ENCODE measurements at regions not wholly inside any gene's neighbourhood (a gene's known extent, or its start where the extent isn't known, plus 50 kb on each side); places are given as distances from the start of the nearest gene placed in this dataset.

DNA sequence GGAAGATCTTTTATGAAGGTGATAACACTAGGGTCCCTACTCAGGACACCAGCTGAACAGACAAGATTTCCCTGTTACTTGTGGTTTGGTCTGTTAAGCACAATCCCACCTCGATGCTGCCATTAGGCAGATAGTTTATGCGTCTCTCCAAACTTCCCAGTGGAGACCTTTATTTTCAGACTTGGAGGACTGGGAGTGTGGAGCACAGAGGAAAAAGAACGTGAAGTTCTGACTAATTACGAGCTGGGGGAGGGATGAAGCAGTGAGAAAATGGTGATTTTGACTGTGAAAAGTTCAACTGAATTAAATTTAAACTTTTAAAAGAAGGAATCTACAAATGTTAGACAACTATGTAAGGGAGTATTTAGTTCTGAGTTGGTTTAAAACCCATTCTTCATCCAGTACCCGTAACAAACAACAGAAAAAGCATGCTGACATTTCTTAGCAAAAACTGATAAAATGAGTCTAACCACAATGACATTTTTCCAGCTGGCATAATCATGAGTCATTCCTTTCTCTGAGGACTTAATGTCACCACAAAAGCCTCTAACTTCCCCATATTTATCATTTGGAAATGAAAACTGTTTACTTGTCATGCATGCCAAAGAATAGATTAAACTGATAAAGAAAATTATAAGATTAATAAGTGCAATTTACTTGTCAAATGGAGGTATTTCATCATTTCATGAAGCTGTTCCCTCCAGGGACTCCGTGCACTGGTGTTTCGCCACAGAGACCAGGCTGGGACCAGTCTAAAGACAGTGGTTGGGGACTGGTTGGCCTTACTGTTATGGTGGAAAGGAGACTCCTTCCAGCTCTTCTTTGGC, 113.3 kb upstream of the SSTR4 start (continued):
- TF ChIP-seq TEAD1 (CRISPR knock-in tag; IDR thresholded peaks at IDR 0.05) = peak in 1 of 2 experiments; percentile 83; a peak in 1 of 4 replicates
- no peak for TF ChIP-seq SMAD3 (CRISPR knock-in tag; conservative IDR thresholded peaks at IDR 0.05)
- no peak for TF ChIP-seq ZNF174 (CRISPR knock-in tag; IDR thresholded peaks at IDR 0.05)
- no peak for TF ChIP-seq HIVEP1 (CRISPR knock-in tag; IDR thresholded peaks at IDR 0.05)
- TF ChIP-seq FOXJ3 (CRISPR knock-in tag; IDR thresholded peaks at IDR 0.05) = no peak
- TF ChIP-seq HNRNPUL1 (IDR thresholded peaks at IDR 0.05; ENCODE audit: low read length) = no peak
- TF ChIP-seq, protein P1, sequence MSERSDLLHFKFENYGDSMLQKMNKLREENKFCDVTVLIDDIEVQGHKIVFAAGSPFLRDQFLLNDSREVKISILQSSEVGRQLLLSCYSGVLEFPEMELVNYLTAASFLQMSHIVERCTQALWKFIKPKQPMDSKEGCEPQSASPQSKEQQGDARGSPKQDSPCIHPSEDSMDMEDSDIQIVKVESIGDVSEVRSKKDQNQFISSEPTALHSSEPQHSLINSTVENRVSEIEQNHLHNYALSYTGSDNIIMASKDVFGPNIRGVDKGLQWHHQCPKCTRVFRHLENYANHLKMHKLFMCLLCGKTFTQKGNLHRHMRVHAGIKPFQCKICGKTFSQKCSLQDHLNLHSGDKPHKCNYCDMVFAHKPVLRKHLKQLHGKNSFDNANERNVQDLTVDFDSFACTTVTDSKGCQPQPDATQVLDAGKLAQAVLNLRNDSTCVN (CRISPR knock-in tag; IDR thresholded peaks at IDR 0.05) = no peak
- peak; percentile 23; the same call in 1 of the 2 replicates for TF ChIP-seq CREM (IDR thresholded peaks at IDR 0.05; ENCODE audit: low read depth)
- TF ChIP-seq EP300 (IDR thresholded peaks at IDR 0.05; ENCODE audit: low read length) = peak; percentile 84
- peak; percentile 89 for TF ChIP-seq MEIS2 (IDR thresholded peaks at IDR 0.05; ENCODE audit: partially characterized antibody)
- 0 out of 2 replicates have a peak, but pooled peaks have one; percentile 25 for TF ChIP-seq ZNF584 (CRISPR knock-in tag; IDR thresholded peaks at IDR 0.05; ENCODE audit: low read depth)
- no peak for TF ChIP-seq EZH2 (IDR thresholded peaks at IDR 0.05; ENCODE audit: borderline replicate concordance, low read depth, low read length)
- no peak for TF ChIP-seq TAF1 (IDR thresholded peaks at IDR 0.05; ENCODE audit: control insufficient read depth, extremely low read depth, insufficient read depth, low read length, severe bottlenecking)
- peak; percentile 70 for TF ChIP-seq HDAC3 (IDR thresholded peaks at IDR 0.05; ENCODE audit: borderline replicate concordance, partially characterized antibody)
- no peak for TF ChIP-seq MBD2 (IDR thresholded peaks at IDR 0.05; ENCODE audit: borderline replicate concordance, low read depth)
- no peak for TF ChIP-seq ZFP1 (CRISPR knock-in tag; IDR thresholded peaks at IDR 0.05)
- no peak for TF ChIP-seq NFYB (IDR thresholded peaks at IDR 0.05; ENCODE audit: extremely low read depth, insufficient read length)
- TF ChIP-seq SOX6 (IDR thresholded peaks at IDR 0.05) = peak; percentile 95
- TF ChIP-seq ZNF696 (CRISPR knock-in tag; conservative IDR thresholded peaks at IDR 0.05) = no peak
- TF ChIP-seq CBX5 (IDR thresholded peaks at IDR 0.05; ENCODE audit: borderline replicate concordance, low read depth) = no peak
- peak; percentile 81 for TF ChIP-seq MAFK (IDR thresholded peaks at IDR 0.05; ENCODE audit: low read length)
- TF ChIP-seq, protein P2, sequence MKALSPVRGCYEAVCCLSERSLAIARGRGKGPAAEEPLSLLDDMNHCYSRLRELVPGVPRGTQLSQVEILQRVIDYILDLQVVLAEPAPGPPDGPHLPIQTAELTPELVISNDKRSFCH (CRISPR knock-in tag; IDR thresholded peaks at IDR 0.05) = no peak
- TF ChIP-seq, protein P2 (tag; IDR thresholded peaks at IDR 0.05) = peak; percentile 72
- TF ChIP-seq, protein P3, sequence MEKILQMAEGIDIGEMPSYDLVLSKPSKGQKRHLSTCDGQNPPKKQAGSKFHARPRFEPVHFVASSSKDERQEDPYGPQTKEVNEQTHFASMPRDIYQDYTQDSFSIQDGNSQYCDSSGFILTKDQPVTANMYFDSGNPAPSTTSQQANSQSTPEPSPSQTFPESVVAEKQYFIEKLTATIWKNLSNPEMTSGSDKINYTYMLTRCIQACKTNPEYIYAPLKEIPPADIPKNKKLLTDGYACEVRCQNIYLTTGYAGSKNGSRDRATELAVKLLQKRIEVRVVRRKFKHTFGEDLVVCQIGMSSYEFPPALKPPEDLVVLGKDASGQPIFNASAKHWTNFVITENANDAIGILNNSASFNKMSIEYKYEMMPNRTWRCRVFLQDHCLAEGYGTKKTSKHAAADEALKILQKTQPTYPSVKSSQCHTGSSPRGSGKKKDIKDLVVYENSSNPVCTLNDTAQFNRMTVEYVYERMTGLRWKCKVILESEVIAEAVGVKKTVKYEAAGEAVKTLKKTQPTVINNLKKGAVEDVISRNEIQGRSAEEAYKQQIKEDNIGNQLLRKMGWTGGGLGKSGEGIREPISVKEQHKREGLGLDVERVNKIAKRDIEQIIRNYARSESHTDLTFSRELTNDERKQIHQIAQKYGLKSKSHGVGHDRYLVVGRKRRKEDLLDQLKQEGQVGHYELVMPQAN (IDR thresholded peaks at IDR 0.05; ENCODE audit: borderline replicate concordance) = no peak
- TF ChIP-seq FOXJ2 (tag; IDR thresholded peaks at IDR 0.05) = no peak
- TF ChIP-seq PHB (CRISPR knock-in tag; IDR thresholded peaks at IDR 0.05) = no peak
- no peak for TF ChIP-seq ZNF551 (CRISPR knock-in tag; IDR thresholded peaks at IDR 0.05)

Data from K562 (cell line).